Esophagus squamous epithelium (tissue), 5 donors: ENCODE measurements at regions not wholly inside any gene's neighbourhood (a gene's known extent, or its start where the extent isn't known, plus 50 kb on each side); places are given as distances from the start of the nearest gene placed in this dataset.

Experiments used
- DNase-seq: peaks from one replicate; lab custom pipeline; 2025; lab: John Stamatoyannopoulos, UW
- H3K27ac ChIP-seq, 4 donors: fragments of 200-600 bp; sonication (generic); one replicate each; pipeline ENCODE4 v1.5.1; 2016 to 2019; ENCODE audit warnings: mild to moderate bottlenecking in 1 of 4
- H3K27me3 ChIP-seq, 4 donors: fragments of 200-600 bp; sonication (generic); 1 replicate in 3 of 4; 2 replicates in 1 of 4; pipeline versions ENCODE4 v1.5.1 to v1.6.0; 2017 to 2021; ENCODE audit warnings: antibody characterized with exemption in 1 of 4
- H3K36me3 ChIP-seq, 3 donors: fragments of 200-600 bp; sonication (generic); one replicate each; pipeline ENCODE4 v1.5.1; 2016 to 2019
- H3K4me1 ChIP-seq, 3 donors: fragments of 200-600 bp; sonication (generic); one replicate each; pipeline ENCODE4 v1.5.1; 2017 to 2019
- H3K4me3 ChIP-seq, 4 donors: fragments of 200-600 bp; sonication (generic); 1 replicate in 3 of 4; 2 replicates in 1 of 4; pipeline ENCODE4 v1.5.1; 2016 to 2019; ENCODE audit warnings: mild to moderate bottlenecking in 2 of 4, moderate library complexity in 1 of 4
- H3K9me3 ChIP-seq, 3 donors: fragments of 200-600 bp; sonication (generic); one replicate each; pipeline ENCODE4 v1.5.1; 2016 to 2019
- POLR2A ChIP-seq, 4 donors: fragments of 450-650 bp; IDR thresholded peaks; one replicate each; pipeline ENCODE4 v1.6.1; 2017; ENCODE audit warnings: antibody characterized with exemption in 4 of 4, mild to moderate bottlenecking in 4 of 4, moderate library complexity in 3 of 4
- WGBS, 2 donors: methylation state at CpG; one replicate each; pipeline ENCODE4 v1.1.5; 2018; 5-methylcytosine and 5-hydroxymethylcytosine counted together
- intact Hi-C: fragments of 100-400 bp; cut with DNase I; formaldehyde crosslinking; loops from one replicate; pipeline ENCODE4 v1.15.0; 2022
- TF ChIP-seq, protein P1 (sequence below), 6 experiments: fragments of 450-650 bp in 4 of 6; fragments of 200-600 bp in 2 of 6; sonication (generic) in 2 of 6; IDR thresholded peaks; one replicate each; pipeline ENCODE4 v1.5.1; 2016 to 2019; ENCODE audit warnings: antibody characterized with exemption in 6 of 6, mild to moderate bottlenecking in 4 of 6, moderate library complexity in 4 of 6
- donor health status: DM: yes; HTN: yes; CAD: no.

DNA sequence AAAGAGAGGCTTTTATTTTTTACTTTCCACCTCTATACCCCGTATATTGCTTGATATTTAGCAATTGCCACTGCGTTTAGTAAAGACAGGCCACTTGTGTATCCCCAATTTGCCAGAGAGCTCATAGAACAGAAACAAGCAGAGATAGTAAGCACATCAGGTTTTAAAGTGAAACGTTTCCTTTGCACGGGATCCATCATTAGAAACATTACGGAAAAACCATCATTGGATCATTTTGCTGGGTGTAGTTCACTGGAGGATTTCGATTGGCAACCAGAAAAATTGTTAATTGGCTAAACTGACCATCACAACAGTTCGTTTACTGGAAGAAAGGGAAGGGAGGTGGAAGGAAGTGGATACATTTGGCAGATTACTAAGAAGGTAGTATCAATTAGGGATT lies 149.4 kb upstream of the STK32A start:
- intact Hi-C loops: no loop called here
- no peak overlapping the region for H3K27ac ChIP-seq
- no peak for DNase-seq
- H3K27me3 ChIP-seq: no peaks in the 10 kb centered on the region
- H3K4me1 ChIP-seq: no peaks in the 10 kb centered on the region
- TF ChIP-seq, protein P1, sequence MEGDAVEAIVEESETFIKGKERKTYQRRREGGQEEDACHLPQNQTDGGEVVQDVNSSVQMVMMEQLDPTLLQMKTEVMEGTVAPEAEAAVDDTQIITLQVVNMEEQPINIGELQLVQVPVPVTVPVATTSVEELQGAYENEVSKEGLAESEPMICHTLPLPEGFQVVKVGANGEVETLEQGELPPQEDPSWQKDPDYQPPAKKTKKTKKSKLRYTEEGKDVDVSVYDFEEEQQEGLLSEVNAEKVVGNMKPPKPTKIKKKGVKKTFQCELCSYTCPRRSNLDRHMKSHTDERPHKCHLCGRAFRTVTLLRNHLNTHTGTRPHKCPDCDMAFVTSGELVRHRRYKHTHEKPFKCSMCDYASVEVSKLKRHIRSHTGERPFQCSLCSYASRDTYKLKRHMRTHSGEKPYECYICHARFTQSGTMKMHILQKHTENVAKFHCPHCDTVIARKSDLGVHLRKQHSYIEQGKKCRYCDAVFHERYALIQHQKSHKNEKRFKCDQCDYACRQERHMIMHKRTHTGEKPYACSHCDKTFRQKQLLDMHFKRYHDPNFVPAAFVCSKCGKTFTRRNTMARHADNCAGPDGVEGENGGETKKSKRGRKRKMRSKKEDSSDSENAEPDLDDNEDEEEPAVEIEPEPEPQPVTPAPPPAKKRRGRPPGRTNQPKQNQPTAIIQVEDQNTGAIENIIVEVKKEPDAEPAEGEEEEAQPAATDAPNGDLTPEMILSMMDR (IDR thresholded peaks at IDR 0.05): no peak
- no peak for TF ChIP-seq POLR2A (IDR thresholded peaks at IDR 0.05)
- H3K4me3 ChIP-seq: no peak overlapping the region
- 59 to 75% methylated on average over 7 of the region's 7 CpGs for WGBS, 2 donors
- no peaks in the 10 kb centered on the region for H3K9me3 ChIP-seq
- H3K36me3 ChIP-seq: no peaks in the 10 kb centered on the region

DNA sequence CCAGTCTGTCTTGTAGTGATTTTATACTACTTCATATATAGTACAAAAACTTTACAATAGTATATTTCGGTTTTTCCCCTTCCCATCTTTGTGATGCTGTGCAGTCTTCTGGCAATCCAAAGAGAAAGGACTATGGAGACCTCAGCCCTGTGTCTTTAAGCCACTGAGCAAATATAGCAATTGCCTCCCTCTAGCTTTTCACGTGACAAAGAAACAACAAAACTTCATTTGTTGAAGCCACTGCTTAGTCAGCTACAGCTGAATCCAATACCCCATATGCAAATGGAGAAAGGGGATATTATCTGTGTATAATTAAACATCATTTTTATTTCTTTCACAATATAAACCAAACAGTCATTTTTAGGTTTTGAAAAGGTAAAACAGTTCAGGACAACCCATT lies 142.8 kb upstream of the STK32A start:
- Histone ChIP-seq H3K27ac (no peak overlapping the region), H3K9me3 (no peaks in the 10 kb centered on the region), H3K4me1 (no peaks in the 10 kb centered on the region), H3K36me3 (no peaks in the 10 kb centered on the region), H3K4me3 (no peak overlapping the region), H3K27me3 (peaks cover 0 to 9% (median 0%) of the 10 kb centered on the region in 4 donors)
- WGBS, 2 donors: 29 to 49% methylated on average over 2 of the region's 2 CpGs
- DNase-seq: no peak
- intact Hi-C loops: no loop called here
- TF ChIP-seq, protein P1 (IDR thresholded peaks at IDR 0.05): no peak
- no peak for TF ChIP-seq POLR2A (IDR thresholded peaks at IDR 0.05)

DNA sequence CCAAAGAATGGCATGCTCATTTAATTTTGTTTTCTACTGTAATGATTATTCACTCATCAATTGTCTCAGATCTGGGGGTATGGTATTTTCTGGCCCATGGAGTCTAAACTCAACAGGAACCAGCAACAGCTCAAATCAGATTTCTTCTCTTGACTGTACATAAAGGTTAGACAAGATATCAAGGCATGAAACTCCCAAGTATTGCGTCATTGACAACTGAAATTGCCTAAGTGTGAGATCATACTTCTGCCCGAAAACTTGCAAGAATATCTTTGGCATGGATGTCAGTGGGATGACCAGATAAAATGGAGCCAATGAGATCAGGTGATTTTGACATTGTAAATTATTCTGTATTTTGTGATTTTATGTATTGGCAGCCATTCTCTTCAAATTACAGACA lies 141.7 kb upstream of the STK32A start:
- no peaks in the 10 kb centered on the region for H3K9me3 ChIP-seq
- intact Hi-C loops: no loop called here
- peaks cover 0 to 9% (median 0%) of the 10 kb centered on the region in 4 donors for H3K27me3 ChIP-seq
- H3K27ac ChIP-seq: no peak overlapping the region
- peaks cover 0 to 3% (median 0%) of the 10 kb centered on the region in 3 donors for H3K4me1 ChIP-seq
- TF ChIP-seq, protein P1 (IDR thresholded peaks at IDR 0.05): no peak
- TF ChIP-seq POLR2A (IDR thresholded peaks at IDR 0.05): no peak
- no peak overlapping the region for H3K4me3 ChIP-seq
- no peaks in the 10 kb centered on the region for H3K36me3 ChIP-seq
- WGBS, 2 donors: 65 to 69% methylated on average over 2 of the region's 2 CpGs
- DNase-seq: no peak

DNA sequence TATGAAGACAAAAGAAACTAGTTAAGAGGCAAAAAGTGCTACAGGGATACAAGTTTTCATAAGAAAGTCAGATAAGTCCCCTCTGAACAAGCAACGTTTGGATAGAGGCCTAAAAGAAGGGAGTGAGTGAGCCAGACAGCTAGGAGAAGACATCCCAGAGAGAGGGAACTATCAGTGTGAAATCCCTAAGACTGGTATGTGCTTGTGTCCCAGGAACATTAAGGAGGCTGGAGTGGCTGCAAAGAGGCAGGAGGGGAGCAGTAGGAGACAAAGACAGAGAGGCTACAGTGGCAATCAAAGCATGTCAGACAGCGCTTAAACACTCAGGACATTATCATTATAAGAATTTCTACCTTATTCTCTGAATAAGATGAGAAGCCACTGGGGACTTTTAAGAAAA lies 139.1 kb upstream of the STK32A start:
- peaks cover 0 to 9% (median 0%) of the 10 kb centered on the region in 4 donors for H3K27me3 ChIP-seq
- intact Hi-C loops: no loop called here
- WGBS, 2 donors: 55 to 75% methylated on average over 2 of the region's 2 CpGs
- H3K27ac ChIP-seq: no peak overlapping the region
- TF ChIP-seq, protein P1 (IDR thresholded peaks at IDR 0.05): no peak
- no peak for DNase-seq
- no peaks in the 10 kb centered on the region for H3K36me3 ChIP-seq
- H3K9me3 ChIP-seq: no peaks in the 10 kb centered on the region
- H3K4me3 ChIP-seq: no peak overlapping the region
- H3K4me1 ChIP-seq: peaks cover 0 to 5% (median 0%) of the 10 kb centered on the region in 3 donors

DNA sequence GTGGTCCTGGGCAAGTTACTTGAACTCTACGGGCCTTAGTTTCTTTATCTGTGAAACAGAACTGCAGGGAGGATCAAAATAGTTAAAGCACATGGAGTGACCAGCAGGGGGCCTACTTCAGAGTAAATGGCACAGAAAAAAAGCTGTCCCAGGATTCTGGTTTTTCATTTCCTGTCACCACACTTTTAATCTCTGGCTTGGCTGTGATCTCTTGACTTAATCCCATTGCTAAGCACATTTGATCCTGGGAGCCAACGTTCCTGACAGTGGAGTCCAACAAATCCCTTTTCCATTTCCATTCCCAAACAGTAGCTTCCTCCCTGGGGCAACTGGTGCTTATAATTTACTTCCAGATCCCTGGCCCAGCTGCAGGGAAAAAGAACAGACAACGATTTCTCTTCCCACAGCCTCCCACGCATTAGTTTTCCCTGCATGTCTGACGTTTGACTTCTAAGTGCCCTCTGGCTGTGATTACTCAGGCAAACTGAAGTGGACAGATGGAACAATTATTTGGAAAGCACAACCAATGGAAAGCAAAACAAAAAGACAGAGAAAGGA lies 136.5 kb upstream of the STK32A start:
- Histone ChIP-seq H3K27me3 (peaks cover 0 to 9% (median 0%) of the 10 kb centered on the region in 4 donors), H3K4me3 (no peak overlapping the region), H3K4me1 (peaks cover 0 to 5% (median 0%) of the 10 kb centered on the region in 3 donors), H3K9me3 (no peaks in the 10 kb centered on the region), H3K27ac (no peak overlapping the region), H3K36me3 (no peaks in the 10 kb centered on the region)
- WGBS, 2 donors: 14 to 21% methylated on average over 5 of the region's 5 CpGs
- intact Hi-C loops: no loop called here
- no peak for DNase-seq
- TF ChIP-seq, protein P1 (IDR thresholded peaks at IDR 0.05): peak in 4 of 6 experiments; percentile 22 to 38 (median 28)
- no peak for TF ChIP-seq POLR2A (IDR thresholded peaks at IDR 0.05)
